Lower leg skin (tissue), 4 donors: ENCODE measurements at regions not wholly inside any gene's neighbourhood (a gene's known extent, or its start where the extent isn't known, plus 50 kb on each side); places are given as distances from the start of the nearest gene placed in this dataset.
A peak's percentile ranks its signal among the peaks of the same experiment; 100 is the strongest.

Experiments
- DNase-seq, 2 donors: peaks; one replicate each; pipeline ENCODE4 v3.0.0-alpha.2; 2019; ENCODE audit warnings: low spot score in 2 of 2
- H3K4me3 ChIP-seq: fragments of 200-600 bp; sonication (generic); 2 replicates; pipeline ENCODE4 v1.5.1; 2017; ENCODE audit warnings: mild to moderate bottlenecking, low read depth; ENCODE audit not compliant: poor library complexity, severe bottlenecking
- POLR2A ChIP-seq, 2 donors: fragments of 450-650 bp; IDR thresholded peaks; one replicate each; pipeline ENCODE4 v1.6.1; 2016 to 2017; ENCODE audit warnings: antibody characterized with exemption in 2 of 2, mild to moderate bottlenecking in 1 of 2, moderate library complexity in 1 of 2
- WGBS, 2 donors: methylation state at CpG; one replicate each; pipeline ENCODE4 v1.1.5; 2018; 5-methylcytosine and 5-hydroxymethylcytosine counted together
- intact Hi-C: fragments of 100-400 bp; cut with DNase I; formaldehyde crosslinking; loops from one replicate; pipeline ENCODE4 v1.15.0; 2023; ENCODE audit warnings: low total_unique reads
- TF ChIP-seq, protein P1 (sequence below), 3 donors: fragments of 450-650 bp; IDR thresholded peaks; one replicate each; pipeline ENCODE4 v1.5.1; 2016; ENCODE audit warnings: antibody characterized with exemption in 3 of 3, mild to moderate bottlenecking in 3 of 3, moderate library complexity in 2 of 3

DNA sequence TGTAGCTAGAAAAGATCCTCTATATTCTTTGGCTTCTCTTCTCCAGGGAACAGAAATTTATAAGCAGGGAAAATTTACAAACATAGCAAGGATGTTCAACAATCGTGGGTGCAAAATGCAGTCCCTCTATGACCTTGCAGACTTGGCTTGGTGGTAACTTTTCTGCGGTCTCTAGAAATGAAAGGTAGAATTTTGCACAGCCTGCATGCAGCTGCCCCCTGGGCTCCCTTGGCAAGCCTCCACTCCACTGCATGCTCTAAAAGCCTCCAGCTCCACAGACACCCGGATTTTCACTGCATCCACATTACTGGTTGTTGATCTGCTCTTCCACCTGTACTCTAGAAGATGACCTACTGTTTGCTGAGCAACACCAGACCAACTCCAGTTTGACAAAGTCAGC lies 236.5 kb upstream of the EYS start:
- no peak for TF ChIP-seq POLR2A (IDR thresholded peaks at IDR 0.05)
- TF ChIP-seq, protein P1, sequence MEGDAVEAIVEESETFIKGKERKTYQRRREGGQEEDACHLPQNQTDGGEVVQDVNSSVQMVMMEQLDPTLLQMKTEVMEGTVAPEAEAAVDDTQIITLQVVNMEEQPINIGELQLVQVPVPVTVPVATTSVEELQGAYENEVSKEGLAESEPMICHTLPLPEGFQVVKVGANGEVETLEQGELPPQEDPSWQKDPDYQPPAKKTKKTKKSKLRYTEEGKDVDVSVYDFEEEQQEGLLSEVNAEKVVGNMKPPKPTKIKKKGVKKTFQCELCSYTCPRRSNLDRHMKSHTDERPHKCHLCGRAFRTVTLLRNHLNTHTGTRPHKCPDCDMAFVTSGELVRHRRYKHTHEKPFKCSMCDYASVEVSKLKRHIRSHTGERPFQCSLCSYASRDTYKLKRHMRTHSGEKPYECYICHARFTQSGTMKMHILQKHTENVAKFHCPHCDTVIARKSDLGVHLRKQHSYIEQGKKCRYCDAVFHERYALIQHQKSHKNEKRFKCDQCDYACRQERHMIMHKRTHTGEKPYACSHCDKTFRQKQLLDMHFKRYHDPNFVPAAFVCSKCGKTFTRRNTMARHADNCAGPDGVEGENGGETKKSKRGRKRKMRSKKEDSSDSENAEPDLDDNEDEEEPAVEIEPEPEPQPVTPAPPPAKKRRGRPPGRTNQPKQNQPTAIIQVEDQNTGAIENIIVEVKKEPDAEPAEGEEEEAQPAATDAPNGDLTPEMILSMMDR (IDR thresholded peaks at IDR 0.05): no peak
- intact Hi-C loops: no loop called here
- H3K4me3 ChIP-seq: no peak overlapping the region
- DNase-seq: no peak
- 60 to 62% methylated on average over 3 of the region's 3 CpGs for WGBS, 2 donors

GRCh38 chr6:65943051-65943450 lies 236.0 kb upstream of the EYS start:
- intact Hi-C loops: no loop called here

DNA sequence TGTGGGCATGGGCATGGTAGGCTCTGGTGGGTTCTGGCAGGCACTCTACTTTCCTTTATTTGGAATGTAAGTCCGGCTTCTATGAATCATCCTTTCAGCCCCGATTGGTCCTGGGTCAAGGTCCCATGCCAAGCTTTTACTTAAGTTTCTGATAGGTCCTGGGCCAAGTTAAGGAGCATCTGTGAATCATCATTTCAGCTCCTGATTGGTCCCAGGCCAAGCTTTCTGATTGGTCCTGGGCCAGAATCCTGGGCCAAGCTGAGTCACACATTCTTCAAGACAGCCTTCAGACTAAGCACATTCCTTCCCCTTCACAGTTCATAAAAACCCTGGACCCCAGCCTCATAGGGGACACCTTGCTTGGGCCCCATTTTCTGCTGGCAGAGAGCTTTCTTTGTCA lies 231.0 kb upstream of the EYS start:
- intact Hi-C loops: no loop called here
- peak; percentile 27 to 86 for DNase-seq
- TF ChIP-seq POLR2A (IDR thresholded peaks at IDR 0.05): no peak
- TF ChIP-seq, protein P1 (IDR thresholded peaks at IDR 0.05): no peak
- WGBS, 2 donors: 22 to 32% methylated on average over 2 of the region's 2 CpGs
- no peak overlapping the region for H3K4me3 ChIP-seq

More at GRCh38 chr6:65943051-65943450, 236.0 kb upstream of the EYS start:
- no peak overlapping the region for H3K4me3 ChIP-seq
- DNase-seq: no peak
- no peak for TF ChIP-seq POLR2A (IDR thresholded peaks at IDR 0.05)
- TF ChIP-seq, protein P1 (IDR thresholded peaks at IDR 0.05): no peak
- WGBS, 2 donors: 30 to 35% methylated on average over 3 of the region's 3 CpGs

DNA sequence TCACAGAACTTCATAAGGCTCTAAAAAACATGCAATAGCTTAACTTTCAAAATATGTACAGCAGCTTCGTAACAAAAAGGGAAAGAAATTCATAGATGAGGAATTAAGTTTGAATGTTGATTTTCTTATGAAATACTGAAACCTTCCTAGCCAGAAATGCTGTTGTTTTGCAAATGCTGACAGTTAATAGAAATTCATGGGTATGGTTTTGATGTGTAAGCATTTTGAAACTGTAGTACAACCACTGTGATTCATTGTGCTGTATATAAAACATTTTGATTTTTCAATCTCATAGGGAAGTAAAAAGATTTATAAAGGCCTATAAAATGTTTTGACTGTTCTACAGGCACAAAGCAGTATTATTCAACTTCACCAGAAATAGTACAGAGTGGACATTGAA lies 228.4 kb upstream of the EYS start:
- WGBS, 2 donors: 87 to 94% methylated on average over 1 of the region's 1 CpG
- no peak for DNase-seq
- intact Hi-C loops: no loop called here
- TF ChIP-seq POLR2A (IDR thresholded peaks at IDR 0.05): no peak
- TF ChIP-seq, protein P1 (IDR thresholded peaks at IDR 0.05): no peak
- no peak overlapping the region for H3K4me3 ChIP-seq

DNA sequence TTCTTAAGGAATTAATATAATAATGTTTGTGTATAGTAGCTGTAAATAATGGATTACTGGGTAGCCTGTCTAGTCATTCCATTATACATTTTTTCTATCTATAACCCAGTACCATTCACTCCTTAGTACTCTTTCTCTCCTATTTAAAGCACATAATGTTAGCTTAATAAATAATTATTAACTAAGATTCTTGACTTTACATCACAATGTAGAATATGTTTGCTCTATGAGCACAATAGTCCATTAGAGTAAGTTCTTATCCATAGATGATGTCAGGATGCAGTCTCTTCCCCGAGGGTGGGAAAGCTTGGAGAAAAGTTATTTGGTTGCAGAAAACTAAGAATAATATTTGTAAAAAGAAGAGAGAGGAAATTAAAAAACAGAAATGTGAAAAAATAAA lies 226.4 kb upstream of the EYS start:
- no peak overlapping the region for H3K4me3 ChIP-seq
- intact Hi-C loops: no loop called here
- TF ChIP-seq POLR2A (IDR thresholded peaks at IDR 0.05): no peak
- TF ChIP-seq, protein P1 (IDR thresholded peaks at IDR 0.05): no peak
- 87 to 93% methylated on average over 1 of the region's 1 CpG for WGBS, 2 donors
- DNase-seq: no peak

DNA sequence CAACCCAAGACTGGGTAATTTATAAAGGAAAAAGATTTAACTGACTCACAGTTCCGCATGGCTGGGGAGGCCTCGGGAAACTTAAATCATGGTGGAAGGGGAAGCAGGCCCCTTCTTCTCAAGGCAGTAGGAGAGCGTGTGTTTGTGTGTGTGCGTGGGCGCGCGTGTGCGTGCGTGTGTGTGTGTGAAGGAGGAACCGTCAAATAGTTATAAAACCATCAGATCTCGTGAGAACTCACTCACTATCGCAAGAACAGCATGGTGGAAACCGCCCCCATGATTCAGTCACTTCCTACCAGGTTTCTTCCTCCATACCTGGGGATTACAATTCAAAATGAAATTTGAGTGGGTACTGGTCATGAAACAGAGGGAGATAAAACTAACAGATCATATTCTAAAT lies 220.1 kb upstream of the EYS start:
- no peak for TF ChIP-seq POLR2A (IDR thresholded peaks at IDR 0.05)
- TF ChIP-seq, protein P1 (IDR thresholded peaks at IDR 0.05): no peak
- no peak overlapping the region for H3K4me3 ChIP-seq
- 97 to 98% methylated on average over 13 of the region's 13 CpGs for WGBS, 2 donors
- intact Hi-C loops: no loop called here
- no peak for DNase-seq
